Mammary epithelial cell (primary cell): ENCODE measurements at regions not wholly inside any gene's neighbourhood (a gene's known extent, or its start where the extent isn't known, plus 50 kb on each side); places are given as distances from the start of the nearest gene placed in this dataset.
"Not testable (repeated sequence)": the region's sequence is repeated elsewhere in the genome, so short reads cannot be mapped to it uniquely, and the experiment has no call there.

Source experiments
- CTCF ChIP-seq, 2 donors: IDR thresholded peaks in 1 of 2; conservative IDR thresholded peaks in 1 of 2; 2 replicates each; pipeline ENCODE4 v1.5.1; 2011 to 2012; ENCODE audit warnings: inconsistent platforms in 2 of 2, low read length in 2 of 2, mild to moderate bottlenecking in 2 of 2, control low read depth in 1 of 2, low read depth in 1 of 2; ENCODE audit not compliant: insufficient read depth in 1 of 2; ENCODE audit errors: extremely low read depth in 1 of 2
- EZH2 ChIP-seq: IDR thresholded peaks from 2 replicates; pipeline ENCODE4 v1.6.1; 2012; ENCODE audit warnings: low read length, inconsistent platforms, borderline replicate concordance

GRCh38 chr6:81942842-81943241 is 190.4 kb upstream of the TENT5A start:
- not testable (repeated sequence) for TF ChIP-seq EZH2; CTCF (conservative IDR thresholded peaks at IDR 0.05 in 1 of 2, IDR thresholded peaks at IDR 0.05 in 1 of 2; ENCODE audit: extremely low read depth in 1 of 2, insufficient read depth in 1 of 2, low read depth in 1 of 2, low read length in 2 of 2)
